Muscle layer of colon (tissue), 2 donors: ENCODE measurements at regions not wholly inside any gene's neighbourhood (a gene's known extent, or its start where the extent isn't known, plus 50 kb on each side); places are given as distances from the start of the nearest gene placed in this dataset.

Experiments used
- H3K27ac ChIP-seq: one replicate; pipeline ENCODE4 v1.7.0; 2013; ENCODE audit warnings: low read depth, mild to moderate bottlenecking, low read length, moderate library complexity
- H3K27me3 ChIP-seq, 2 donors: one replicate each; pipeline ENCODE4 v1.7.0; 2013; ENCODE audit warnings: low read length in 2 of 2, mild to moderate bottlenecking in 2 of 2; ENCODE audit not compliant: insufficient read depth in 2 of 2, control insufficient read depth in 1 of 2
- H3K36me3 ChIP-seq: one replicate; pipeline ENCODE4 v1.7.0; 2013; ENCODE audit warnings: mild to moderate bottlenecking, low read length; ENCODE audit not compliant: insufficient read depth
- H3K4me1 ChIP-seq: one replicate; pipeline ENCODE4 v1.7.0; 2013; ENCODE audit warnings: mild to moderate bottlenecking, low read length; ENCODE audit not compliant: insufficient read depth
- H3K4me3 ChIP-seq, 2 donors: one replicate each; pipeline ENCODE4 v1.7.0; 2013; ENCODE audit warnings: low read length in 2 of 2, low read depth in 1 of 2, mild to moderate bottlenecking in 1 of 2, moderate library complexity in 1 of 2
- H3K9ac ChIP-seq: one replicate; pipeline ENCODE4 v1.7.0; 2013; ENCODE audit warnings: low read length
- H3K9me3 ChIP-seq: one replicate; pipeline ENCODE4 v1.7.0; 2013; ENCODE audit warnings: mild to moderate bottlenecking, low read length
- donor health status: abdominal sarcoma.
- donor health status: Adenocarcinoma of cecum.

- Histone ChIP-seq H3K4me1 (no peaks in the 10 kb centered on the region), H3K9ac (no peak overlapping the region), H3K4me3 (no peak overlapping the region), H3K36me3 (no peaks in the 10 kb centered on the region), H3K9me3 (no peaks in the 10 kb centered on the region), H3K27ac (no peak overlapping the region), H3K27me3 (no peaks in the 10 kb centered on the region)
These were observed 163.9 kb upstream of the AFDN start for GRCh38 chr6:167662881-167663205.

GRCh38 chr6:167663316-167663715 is 163.4 kb upstream of the AFDN start:
- Histone ChIP-seq H3K9ac (no peak overlapping the region), H3K27ac (no peak overlapping the region), H3K4me1 (no peaks in the 10 kb centered on the region), H3K4me3 (no peak overlapping the region), H3K9me3 (no peaks in the 10 kb centered on the region), H3K36me3 (no peaks in the 10 kb centered on the region), H3K27me3 (no peaks in the 10 kb centered on the region)

GRCh38 chr6:167663784-167664443 is 162.8 kb upstream of the AFDN start:
- no peak overlapping the region for H3K27ac ChIP-seq
- no peaks in the 10 kb centered on the region for H3K4me1 ChIP-seq
- H3K9me3 ChIP-seq: no peaks in the 10 kb centered on the region
- H3K4me3 ChIP-seq: no peak overlapping the region
- no peaks in the 10 kb centered on the region for H3K27me3 ChIP-seq
- no peaks in the 10 kb centered on the region for H3K36me3 ChIP-seq
- no peak overlapping the region for H3K9ac ChIP-seq

GRCh38 chr6:167664678-167665660 is 161.7 kb upstream of the AFDN start:
- Histone ChIP-seq H3K4me1 (no peaks in the 10 kb centered on the region), H3K27me3 (no peaks in the 10 kb centered on the region), H3K27ac (no peak overlapping the region), H3K4me3 (no peak overlapping the region), H3K9me3 (no peaks in the 10 kb centered on the region), H3K9ac (no peak overlapping the region), H3K36me3 (no peaks in the 10 kb centered on the region)

- Histone ChIP-seq H3K9ac (no peak overlapping the region), H3K36me3 (no peaks in the 10 kb centered on the region), H3K27ac (no peak overlapping the region), H3K27me3 (no peaks in the 10 kb centered on the region), H3K4me1 (no peaks in the 10 kb centered on the region), H3K4me3 (no peak overlapping the region), H3K9me3 (no peaks in the 10 kb centered on the region)
These were observed 160.9 kb upstream of the AFDN start for GRCh38 chr6:167665698-167666330.

GRCh38 chr6:167666571-167667203 is 160.0 kb upstream of the AFDN start:
- Histone ChIP-seq H3K4me3 (no peak overlapping the region), H3K4me1 (no peaks in the 10 kb centered on the region), H3K9me3 (no peaks in the 10 kb centered on the region), H3K36me3 (no peaks in the 10 kb centered on the region), H3K27me3 (no peaks in the 10 kb centered on the region), H3K27ac (no peak overlapping the region), H3K9ac (no peak overlapping the region)

- H3K27me3 ChIP-seq: no peaks in the 10 kb centered on the region
- no peaks in the 10 kb centered on the region for H3K9me3 ChIP-seq
- no peak overlapping the region for H3K27ac ChIP-seq
- no peak overlapping the region for H3K4me3 ChIP-seq
- H3K4me1 ChIP-seq: no peaks in the 10 kb centered on the region
- no peaks in the 10 kb centered on the region for H3K36me3 ChIP-seq
- H3K9ac ChIP-seq: no peak overlapping the region
These were observed 159.3 kb upstream of the AFDN start for GRCh38 chr6:167667204-167668018.

- Histone ChIP-seq H3K36me3 (no peaks in the 10 kb centered on the region), H3K9me3 (no peaks in the 10 kb centered on the region), H3K27ac (no peak overlapping the region), H3K4me3 (no peak overlapping the region), H3K9ac (no peak overlapping the region), H3K27me3 (no peaks in the 10 kb centered on the region), H3K4me1 (no peaks in the 10 kb centered on the region)
These were observed 158.5 kb upstream of the AFDN start for GRCh38 chr6:167668019-167668753.

- Histone ChIP-seq H3K9ac (no peak overlapping the region), H3K27ac (no peak overlapping the region), H3K4me3 (no peak overlapping the region)
These were observed 157.8 kb upstream of the AFDN start for GRCh38 chr6:167668754-167669552.

GRCh38 chr6:167669553-167669849 is 157.2 kb upstream of the AFDN start:
- Histone ChIP-seq H3K4me3 (no peak overlapping the region), H3K4me1 (no peaks in the 10 kb centered on the region), H3K9ac (no peak overlapping the region), H3K27ac (no peak overlapping the region), H3K9me3 (no peaks in the 10 kb centered on the region), H3K36me3 (no peaks in the 10 kb centered on the region), H3K27me3 (no peaks in the 10 kb centered on the region)

More at GRCh38 chr6:167668754-167669552, 157.8 kb upstream of the AFDN start:
- Histone ChIP-seq H3K4me1 (no peaks in the 10 kb centered on the region), H3K36me3 (no peaks in the 10 kb centered on the region), H3K27me3 (no peaks in the 10 kb centered on the region), H3K9me3 (no peaks in the 10 kb centered on the region)
